Activated naive CD8-positive, alpha-beta T cell (primary cell): ENCODE measurements at regions not wholly inside any gene's neighbourhood (a gene's known extent, or its start where the extent isn't known, plus 50 kb on each side); places are given as distances from the start of the nearest gene placed in this dataset.
"Not testable (repeated sequence)": the region's sequence is repeated elsewhere in the genome, so short reads cannot be mapped to it uniquely, and the experiment has no call there.

Experiments
- H3K27ac Mint-ChIP-seq: one replicate; pipeline ENCODE4 v1.8.0; 2021; ENCODE audit warnings: mixed read lengths
- H3K27me3 Mint-ChIP-seq: one replicate; pipeline ENCODE4 v1.8.0; 2021; ENCODE audit warnings: mixed read lengths
- H3K36me3 Mint-ChIP-seq: one replicate; pipeline ENCODE4 v1.8.0; 2021; ENCODE audit warnings: mixed read lengths
- H3K4me1 Mint-ChIP-seq: one replicate; pipeline ENCODE4 v1.8.0; 2021; ENCODE audit warnings: low read depth, mixed read lengths
- H3K4me3 Mint-ChIP-seq: one replicate; pipeline ENCODE4 v1.8.0; 2021; ENCODE audit warnings: mild to moderate bottlenecking, mixed read lengths
- H3K9me3 Mint-ChIP-seq: one replicate; pipeline ENCODE4 v1.8.0; 2021; ENCODE audit warnings: low read depth, mixed read lengths

GRCh38 chr10:9939716-9940115 lies 1078.0 kb upstream of the CELF2 start:
- Mint-ChIP-seq H3K27ac (no peak overlapping the region), H3K4me3 (no peak overlapping the region), H3K27me3 (peaks cover 5% of the 10 kb centered on the region), H3K9me3 (no peaks in the 10 kb centered on the region), H3K4me1 (no peaks in the 10 kb centered on the region), H3K36me3 (no peaks in the 10 kb centered on the region)

- no peak overlapping the region for H3K4me3 Mint-ChIP-seq
These were observed 1073.0 kb upstream of the CELF2 start for GRCh38 chr10:9944690-9945089.

GRCh38 chr10:9950070-9950469 lies 1067.6 kb upstream of the CELF2 start:
- no peaks in the 10 kb centered on the region for H3K4me1 Mint-ChIP-seq
- no peaks in the 10 kb centered on the region for H3K9me3 Mint-ChIP-seq
- H3K27ac Mint-ChIP-seq = no peak overlapping the region
- no peaks in the 10 kb centered on the region for H3K36me3 Mint-ChIP-seq
- peaks cover 7% of the 10 kb centered on the region for H3K27me3 Mint-ChIP-seq
- H3K4me3 Mint-ChIP-seq = no peak overlapping the region

More at GRCh38 chr10:9944690-9945089, 1073.0 kb upstream of the CELF2 start:
- H3K36me3 Mint-ChIP-seq = no peaks in the 10 kb centered on the region
- peaks cover 12% of the 10 kb centered on the region for H3K27me3 Mint-ChIP-seq
- H3K9me3 Mint-ChIP-seq = no peaks in the 10 kb centered on the region
- no peak overlapping the region for H3K27ac Mint-ChIP-seq
- no peaks in the 10 kb centered on the region for H3K4me1 Mint-ChIP-seq

GRCh38 chr10:9951481-9952257 lies 1066.0 kb upstream of the CELF2 start:
- H3K4me3 Mint-ChIP-seq = no peak overlapping the region
- no peaks in the 10 kb centered on the region for H3K9me3 Mint-ChIP-seq
- no peak overlapping the region for H3K27ac Mint-ChIP-seq
- H3K4me1 Mint-ChIP-seq = no peaks in the 10 kb centered on the region
- H3K36me3 Mint-ChIP-seq = no peaks in the 10 kb centered on the region
- H3K27me3 Mint-ChIP-seq = peaks cover 7% of the 10 kb centered on the region

GRCh38 chr10:9957351-9957750 lies 1060.3 kb upstream of the CELF2 start:
- Mint-ChIP-seq H3K27me3 (peaks cover 2% of the 10 kb centered on the region), H3K4me1 (no peaks in the 10 kb centered on the region), H3K36me3 (no peaks in the 10 kb centered on the region), H3K9me3 (no peaks in the 10 kb centered on the region), H3K4me3 (no peak overlapping the region), H3K27ac (no peak overlapping the region)

- not testable (repeated sequence) for H3K27ac Mint-ChIP-seq, H3K9me3 Mint-ChIP-seq, H3K4me1 Mint-ChIP-seq, H3K36me3 Mint-ChIP-seq, H3K27me3 Mint-ChIP-seq, H3K4me3 Mint-ChIP-seq
These were observed 1059.8 kb upstream of the CELF2 start for GRCh38 chr10:9957876-9958275.

- Mint-ChIP-seq H3K36me3 (no peaks in the 10 kb centered on the region), H3K4me3 (no peak overlapping the region), H3K4me1 (no peaks in the 10 kb centered on the region), H3K27ac (no peak overlapping the region), H3K27me3 (peaks cover 4% of the 10 kb centered on the region), H3K9me3 (no peaks in the 10 kb centered on the region)
These were observed 1052.3 kb upstream of the CELF2 start for GRCh38 chr10:9965341-9965740.

- Mint-ChIP-seq H3K27me3 (peaks cover 2% of the 10 kb centered on the region), H3K4me1 (no peaks in the 10 kb centered on the region), H3K36me3 (no peaks in the 10 kb centered on the region), H3K27ac (no peak overlapping the region), H3K9me3 (peaks cover 17% of the 10 kb centered on the region), H3K4me3 (no peak overlapping the region)
These were observed 1030.9 kb upstream of the CELF2 start for GRCh38 chr10:9986786-9987185.

GRCh38 chr10:9987197-9987596 lies 1030.5 kb upstream of the CELF2 start:
- H3K36me3 Mint-ChIP-seq = no peaks in the 10 kb centered on the region

GRCh38 chr10:9992661-9993060 lies 1025.0 kb upstream of the CELF2 start:
- H3K27me3 Mint-ChIP-seq = no peaks in the 10 kb centered on the region
- H3K4me1 Mint-ChIP-seq = no peaks in the 10 kb centered on the region
- H3K4me3 Mint-ChIP-seq = no peak overlapping the region
- H3K36me3 Mint-ChIP-seq = no peaks in the 10 kb centered on the region
- no peaks in the 10 kb centered on the region for H3K9me3 Mint-ChIP-seq
- no peak overlapping the region for H3K27ac Mint-ChIP-seq

More at GRCh38 chr10:9987197-9987596, 1030.5 kb upstream of the CELF2 start:
- H3K4me1 Mint-ChIP-seq = no peaks in the 10 kb centered on the region
- no peak overlapping the region for H3K4me3 Mint-ChIP-seq
- peaks cover 17% of the 10 kb centered on the region for H3K9me3 Mint-ChIP-seq
- peaks cover 2% of the 10 kb centered on the region for H3K27me3 Mint-ChIP-seq
- H3K27ac Mint-ChIP-seq = no peak overlapping the region

- H3K4me1 Mint-ChIP-seq = no peaks in the 10 kb centered on the region
- no peak overlapping the region for H3K4me3 Mint-ChIP-seq
- no peaks in the 10 kb centered on the region for H3K9me3 Mint-ChIP-seq
These were observed 1023.5 kb upstream of the CELF2 start for GRCh38 chr10:9994131-9994530.

GRCh38 chr10:9999627-10000026 lies 1018.0 kb upstream of the CELF2 start:
- Mint-ChIP-seq H3K4me1 (no peaks in the 10 kb centered on the region), H3K27ac (no peak overlapping the region), H3K36me3 (no peaks in the 10 kb centered on the region), H3K9me3 (no peaks in the 10 kb centered on the region), H3K27me3 (no peaks in the 10 kb centered on the region), H3K4me3 (no peak overlapping the region)

More at GRCh38 chr10:9994131-9994530, 1023.5 kb upstream of the CELF2 start:
- no peaks in the 10 kb centered on the region for H3K36me3 Mint-ChIP-seq
- H3K27ac Mint-ChIP-seq = no peak overlapping the region
- H3K27me3 Mint-ChIP-seq = no peaks in the 10 kb centered on the region

- Mint-ChIP-seq H3K4me1 (no peaks in the 10 kb centered on the region), H3K36me3 (no peaks in the 10 kb centered on the region)
These were observed 1009.7 kb upstream of the CELF2 start for GRCh38 chr10:10007957-10008356.

GRCh38 chr10:10010397-10010796 lies 1007.3 kb upstream of the CELF2 start:
- H3K4me3 Mint-ChIP-seq = no peak overlapping the region
- H3K4me1 Mint-ChIP-seq = no peaks in the 10 kb centered on the region
- peaks cover 7% of the 10 kb centered on the region for H3K27me3 Mint-ChIP-seq
- no peaks in the 10 kb centered on the region for H3K36me3 Mint-ChIP-seq
- no peaks in the 10 kb centered on the region for H3K9me3 Mint-ChIP-seq
- no peak overlapping the region for H3K27ac Mint-ChIP-seq

More at GRCh38 chr10:10007957-10008356, 1009.7 kb upstream of the CELF2 start:
- Mint-ChIP-seq H3K27me3 (peaks cover 7% of the 10 kb centered on the region), H3K4me3 (no peak overlapping the region), H3K27ac (no peak overlapping the region), H3K9me3 (no peaks in the 10 kb centered on the region)

- no peaks in the 10 kb centered on the region for H3K4me1 Mint-ChIP-seq
- H3K9me3 Mint-ChIP-seq = peaks cover 9% of the 10 kb centered on the region
- H3K27ac Mint-ChIP-seq = no peak overlapping the region
- peaks cover 4% of the 10 kb centered on the region for H3K27me3 Mint-ChIP-seq
- H3K36me3 Mint-ChIP-seq = no peaks in the 10 kb centered on the region
- H3K4me3 Mint-ChIP-seq = no peak overlapping the region
These were observed 1002.8 kb upstream of the CELF2 start for GRCh38 chr10:10014846-10015245.

GRCh38 chr10:10017716-10018115 lies 1000.0 kb upstream of the CELF2 start:
- H3K36me3 Mint-ChIP-seq = no peaks in the 10 kb centered on the region
- H3K27ac Mint-ChIP-seq = no peak overlapping the region
- peaks cover 9% of the 10 kb centered on the region for H3K9me3 Mint-ChIP-seq
- no peaks in the 10 kb centered on the region for H3K4me1 Mint-ChIP-seq
- H3K27me3 Mint-ChIP-seq = peaks cover 4% of the 10 kb centered on the region
- no peak overlapping the region for H3K4me3 Mint-ChIP-seq
